Astrocyte (in vitro differentiated cells and primary cell): ENCODE measurements at regions not wholly inside any gene's neighbourhood (a gene's known extent, or its start where the extent isn't known, plus 50 kb on each side); places are given as distances from the start of the nearest gene placed in this dataset.

Experiments
- DNase-seq: peaks from one replicate; pipeline ENCODE4 v3.0.0-alpha.2; 2010; ENCODE audit warnings: low read depth
- FAIRE-seq: peaks from 2 replicates; lab custom pipeline; 2011; peaks lifted over from hg19 to GRCh38; lab: Jason Lieb, UNC
- H2AFZ ChIP-seq: 2 replicates; pipeline ENCODE4 v1.6.0; 2012; ENCODE audit warnings: low read depth, low read length, inconsistent platforms
- H3K27ac ChIP-seq: 2 replicates; pipeline ENCODE4 v1.5.1; 2011; ENCODE audit warnings: low read depth, low read length, inconsistent platforms
- H3K27me3 ChIP-seq: 2 replicates; pipeline ENCODE4 v1.6.0; 2011; ENCODE audit warnings: low read length, inconsistent platforms; ENCODE audit not compliant: insufficient read depth
- H3K36me3 ChIP-seq: 2 replicates; pipeline ENCODE4 v1.5.1; 2011; ENCODE audit warnings: low read length, inconsistent platforms; ENCODE audit not compliant: insufficient read depth
- H3K4me1 ChIP-seq: 2 replicates; pipeline ENCODE4 v1.5.1; 2011; ENCODE audit warnings: low read length, inconsistent platforms; ENCODE audit not compliant: insufficient read depth
- H3K4me2 ChIP-seq: 2 replicates; pipeline ENCODE4 v1.6.0; 2012; ENCODE audit warnings: low read length, inconsistent platforms
- H3K4me3 ChIP-seq: 2 replicates; pipeline ENCODE4 v1.5.1; 2011; ENCODE audit warnings: low read depth, mild to moderate bottlenecking, low read length, inconsistent platforms; ENCODE audit not compliant: insufficient read depth
- H3K79me2 ChIP-seq: 2 replicates; pipeline ENCODE4 v1.6.0; 2012; ENCODE audit warnings: mild to moderate bottlenecking, low read length, inconsistent platforms; ENCODE audit not compliant: insufficient read depth
- H3K9ac ChIP-seq: 2 replicates; pipeline ENCODE4 v1.6.0; 2012; ENCODE audit warnings: mild to moderate bottlenecking, low read length, inconsistent platforms
- H3K9me3 ChIP-seq: 2 replicates; pipeline ENCODE4 v1.5.1; 2012; ENCODE audit warnings: low read depth, mild to moderate bottlenecking, low read length, inconsistent platforms; ENCODE audit not compliant: insufficient read depth
- H4K20me1 ChIP-seq: 2 replicates; pipeline ENCODE4 v1.6.0; 2012; ENCODE audit warnings: low read length, inconsistent platforms; ENCODE audit not compliant: insufficient read depth
- H3K27ac Mint-ChIP-seq: one replicate; pipeline ENCODE4 v1.8.0; 2021; ENCODE audit warnings: mild to moderate bottlenecking, mixed read lengths; ENCODE audit not compliant: unreplicated experiment
- H3K27me3 Mint-ChIP-seq: one replicate; pipeline ENCODE4 v1.8.0; 2021; ENCODE audit warnings: low read depth, mixed read lengths; ENCODE audit not compliant: unreplicated experiment
- H3K36me3 Mint-ChIP-seq: one replicate; pipeline ENCODE4 v1.8.0; 2021; ENCODE audit warnings: low read depth, mixed read lengths; ENCODE audit not compliant: unreplicated experiment
- H3K4me1 Mint-ChIP-seq: one replicate; pipeline ENCODE4 v1.8.0; 2021; ENCODE audit warnings: low read depth, mixed read lengths; ENCODE audit not compliant: unreplicated experiment
- H3K4me3 Mint-ChIP-seq: one replicate; pipeline ENCODE4 v1.8.0; 2021; ENCODE audit warnings: mild to moderate bottlenecking, moderate library complexity, mixed read lengths; ENCODE audit not compliant: unreplicated experiment
- H3K9me3 Mint-ChIP-seq: one replicate; pipeline ENCODE4 v1.8.0; 2021; ENCODE audit warnings: mild to moderate bottlenecking, mixed read lengths; ENCODE audit not compliant: unreplicated experiment
- EZH2 ChIP-seq: IDR thresholded peaks from 2 replicates; pipeline ENCODE4 v1.6.1; 2012; ENCODE audit warnings: mild to moderate bottlenecking, low read length, inconsistent platforms; ENCODE audit not compliant: insufficient read depth
- TF ChIP-seq, protein P1 (sequence below): IDR thresholded peaks from 2 replicates; pipeline ENCODE4 v1.5.1; 2011; ENCODE audit warnings: low read depth, mild to moderate bottlenecking, inconsistent platforms, low read length, moderate library complexity; ENCODE audit not compliant: insufficient read depth

DNA sequence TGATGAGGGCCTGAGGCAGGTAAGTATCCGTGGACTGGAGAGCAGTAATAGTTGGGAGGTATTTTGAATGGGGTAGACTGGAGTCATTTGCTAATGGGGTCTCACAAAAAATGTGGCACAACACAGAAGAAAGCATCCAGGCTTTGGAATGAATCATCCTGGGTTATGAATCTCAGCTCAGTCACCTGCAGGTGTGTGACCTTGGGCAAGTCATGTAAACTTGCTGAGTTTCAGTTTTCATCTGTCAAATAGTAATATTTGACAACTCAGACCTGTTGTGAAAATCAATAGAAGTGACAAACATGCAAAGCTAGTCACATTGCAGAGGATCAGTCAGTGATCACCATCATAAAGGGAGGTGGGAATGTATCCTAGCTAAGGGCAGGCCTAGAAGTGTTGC, 232.0 kb upstream of the TENM4 start:
- no peak overlapping the region for H2AFZ ChIP-seq
- H3K4me2 ChIP-seq = no peak overlapping the region
- Mint-ChIP-seq H3K36me3 (no peaks in the 10 kb centered on the region), H3K4me1 (no peaks in the 10 kb centered on the region), H3K9me3 (no peaks in the 10 kb centered on the region), H3K4me3 (no peak overlapping the region), H3K27ac (no peak overlapping the region), H3K27me3 (peaks cover 2% of the 10 kb centered on the region)
- H3K4me3 ChIP-seq = no peak overlapping the region
- H3K27ac ChIP-seq = no peak overlapping the region
- H3K79me2 ChIP-seq = no peaks in the 10 kb centered on the region
- no peaks in the 10 kb centered on the region for H3K36me3 ChIP-seq
- no peaks in the 10 kb centered on the region for H3K9me3 ChIP-seq
- no peaks in the 10 kb centered on the region for H3K4me1 ChIP-seq
- H3K9ac ChIP-seq = no peak overlapping the region
- DNase-seq (no peak), FAIRE-seq (no peak)
- H4K20me1 ChIP-seq = no peaks in the 10 kb centered on the region
- H3K27me3 ChIP-seq = no peaks in the 10 kb centered on the region
- TF ChIP-seq, protein P1, sequence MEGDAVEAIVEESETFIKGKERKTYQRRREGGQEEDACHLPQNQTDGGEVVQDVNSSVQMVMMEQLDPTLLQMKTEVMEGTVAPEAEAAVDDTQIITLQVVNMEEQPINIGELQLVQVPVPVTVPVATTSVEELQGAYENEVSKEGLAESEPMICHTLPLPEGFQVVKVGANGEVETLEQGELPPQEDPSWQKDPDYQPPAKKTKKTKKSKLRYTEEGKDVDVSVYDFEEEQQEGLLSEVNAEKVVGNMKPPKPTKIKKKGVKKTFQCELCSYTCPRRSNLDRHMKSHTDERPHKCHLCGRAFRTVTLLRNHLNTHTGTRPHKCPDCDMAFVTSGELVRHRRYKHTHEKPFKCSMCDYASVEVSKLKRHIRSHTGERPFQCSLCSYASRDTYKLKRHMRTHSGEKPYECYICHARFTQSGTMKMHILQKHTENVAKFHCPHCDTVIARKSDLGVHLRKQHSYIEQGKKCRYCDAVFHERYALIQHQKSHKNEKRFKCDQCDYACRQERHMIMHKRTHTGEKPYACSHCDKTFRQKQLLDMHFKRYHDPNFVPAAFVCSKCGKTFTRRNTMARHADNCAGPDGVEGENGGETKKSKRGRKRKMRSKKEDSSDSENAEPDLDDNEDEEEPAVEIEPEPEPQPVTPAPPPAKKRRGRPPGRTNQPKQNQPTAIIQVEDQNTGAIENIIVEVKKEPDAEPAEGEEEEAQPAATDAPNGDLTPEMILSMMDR = no peak
- TF ChIP-seq EZH2 = no peak

DNA sequence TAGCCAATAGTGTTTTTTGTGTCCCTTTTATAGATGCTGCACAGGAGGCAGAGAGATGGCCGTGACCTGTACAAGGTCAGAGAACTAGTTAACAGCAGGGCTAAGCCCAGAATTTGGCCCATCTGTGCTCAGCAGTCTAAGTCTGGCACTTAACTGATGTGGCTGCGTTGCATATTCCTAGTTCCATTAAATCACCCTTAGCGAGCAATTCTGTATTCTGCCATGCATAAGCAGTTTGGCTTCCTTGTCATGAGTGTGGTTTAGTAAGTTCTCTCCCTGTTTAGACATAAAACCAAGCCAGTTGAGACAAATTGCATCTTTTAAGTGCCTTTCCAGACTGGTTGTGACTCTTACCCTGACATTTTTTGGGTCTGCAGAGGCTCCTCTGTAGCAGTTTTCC, 230.6 kb upstream of the TENM4 start:
- TF ChIP-seq, protein P1 = no peak
- no peak for TF ChIP-seq EZH2
- FAIRE-seq = no peak

DNA sequence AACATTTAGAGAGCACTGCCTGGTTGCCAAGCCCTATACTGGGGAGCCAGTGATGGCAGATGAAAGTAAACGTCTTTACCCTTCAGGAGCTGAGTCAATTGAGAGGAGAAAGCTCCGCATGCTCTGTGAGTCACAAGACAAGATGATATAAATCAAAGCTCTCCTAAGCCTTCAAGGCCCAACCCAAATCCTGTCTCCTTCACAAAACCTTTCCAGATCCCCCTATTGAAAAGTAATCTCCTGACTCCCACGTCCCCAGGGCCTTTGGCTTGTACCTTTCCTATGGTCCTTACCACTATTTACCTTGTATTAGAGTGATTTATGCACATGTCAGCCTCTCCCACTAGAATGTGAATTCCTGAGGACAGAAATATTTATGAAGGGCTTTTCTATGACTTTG, 230.1 kb upstream of the TENM4 start:
- Histone ChIP-seq H3K4me1 (no peaks in the 10 kb centered on the region), H3K27ac (no peak overlapping the region), H3K4me3 (no peak overlapping the region), H3K4me2 (no peak overlapping the region), H3K9ac (no peak overlapping the region), H3K79me2 (no peaks in the 10 kb centered on the region), H3K9me3 (no peaks in the 10 kb centered on the region), H3K36me3 (no peaks in the 10 kb centered on the region), H4K20me1 (no peaks in the 10 kb centered on the region), H2AFZ (no peak overlapping the region), H3K27me3 (no peaks in the 10 kb centered on the region)
- Mint-ChIP-seq H3K4me1 (no peaks in the 10 kb centered on the region), H3K36me3 (no peaks in the 10 kb centered on the region), H3K27ac (no peak overlapping the region), H3K27me3 (peaks cover 13% of the 10 kb centered on the region), H3K9me3 (no peaks in the 10 kb centered on the region), H3K4me3 (no peak overlapping the region)
- TF ChIP-seq, protein P1 = no peak
- no peak for TF ChIP-seq EZH2
- no peak for FAIRE-seq
- DNase-seq = no peak

More for the DNA sequence above, 230.6 kb upstream of the TENM4 start:
- no peak for DNase-seq
- Mint-ChIP-seq H3K27ac (no peak overlapping the region), H3K4me3 (no peak overlapping the region), H3K4me1 (no peaks in the 10 kb centered on the region), H3K36me3 (no peaks in the 10 kb centered on the region), H3K9me3 (no peaks in the 10 kb centered on the region), H3K27me3 (peaks cover 11% of the 10 kb centered on the region)
- no peaks in the 10 kb centered on the region for H3K36me3 ChIP-seq
- no peak overlapping the region for H3K27ac ChIP-seq
- H3K27me3 ChIP-seq = no peaks in the 10 kb centered on the region
- no peak overlapping the region for H3K4me2 ChIP-seq
- H3K79me2 ChIP-seq = no peaks in the 10 kb centered on the region
- no peaks in the 10 kb centered on the region for H3K9me3 ChIP-seq
- H3K4me3 ChIP-seq = no peak overlapping the region
- H3K4me1 ChIP-seq = no peaks in the 10 kb centered on the region
- no peak overlapping the region for H3K9ac ChIP-seq
- no peaks in the 10 kb centered on the region for H4K20me1 ChIP-seq
- H2AFZ ChIP-seq = no peak overlapping the region
